HepG2 (cell line): ENCODE measurements at regions not wholly inside any gene's neighbourhood (a gene's known extent, or its start where the extent isn't known, plus 50 kb on each side); places are given as distances from the start of the nearest gene placed in this dataset.

Source experiments
- ATAC-seq: fragments of 200-7000 bp; cut with Tn5 transposase; 3 replicates; pipeline ENCODE4 v1.9.1; 2020; ENCODE audit warnings: mild to moderate bottlenecking, moderate library complexity
- BruUV-seq: library from RNA; stranded (reverse); fragments of 400-500 nt; replicated peaks from 2 replicates; lab custom pipeline; 2021; lab: Mats Ljungman, UMichigan
- CTCF ChIA-PET: fragments of 300-600 bp; formaldehyde crosslinking; extraction: SDS; loops from one replicate; lab custom pipeline; 2021; ENCODE audit warnings: low total read pairs, inconsistent platforms, low intra/inter-chr PET ratio; lab: Yijun Ruan, JAX
- POLR2A ChIA-PET: fragments of 350-600 bp; sonication (Branson Sonifier 250); formaldehyde crosslinking; loops from one replicate; lab custom pipeline; 2020; ENCODE audit warnings: antibody characterized with exemption, inconsistent platforms; lab: Yijun Ruan, JAX
- DNase-seq: peaks from one replicate; pipeline ENCODE4 v3.0.0-alpha.2; 2015; ENCODE audit warnings: low spot score
- FAIRE-seq: peaks from 3 replicates; lab custom pipeline; 2011; peaks lifted over from hg19 to GRCh38; lab: Jason Lieb, UNC
- H2AFZ ChIP-seq: one replicate; pipeline ENCODE4 v1.6.1; 2011; ENCODE audit warnings: low read length, inconsistent platforms
- H3K27ac ChIP-seq: fragments of 300-600 bp; 3 replicates; pipeline ENCODE4 v1.8.0; 2011; ENCODE audit warnings: mixed run types, mild to moderate bottlenecking, mixed read lengths, low read length, inconsistent platforms; ENCODE audit not compliant: insufficient read depth; ENCODE audit errors: extremely low read length
- H3K27me3 ChIP-seq, 2 experiments: fragments of 200-600 bp in 1 of 2; 2 replicates in 1 of 2; 3 replicates in 1 of 2; pipeline versions ENCODE4 v1.6.0 to v1.8.0; 2011; ENCODE audit warnings: low read length in 2 of 2, mild to moderate bottlenecking in 2 of 2, moderate library complexity in 2 of 2, inconsistent platforms in 1 of 2; ENCODE audit not compliant: insufficient read depth in 2 of 2, control insufficient read depth in 1 of 2
- H3K36me3 ChIP-seq, 2 experiments: fragments of 200-600 bp in 1 of 2; replicated peaks in 1 of 2; 2 replicates in 1 of 2; 3 replicates in 1 of 2; pipeline versions ENCODE4 v1.5.1 to v1.8.0; 2011; ENCODE audit warnings: low read length in 2 of 2, inconsistent platforms in 1 of 2; ENCODE audit not compliant: insufficient read depth in 2 of 2, control insufficient read depth in 1 of 2
- H3K4me1 ChIP-seq: 2 replicates; pipeline ENCODE4 v1.5.1; 2012; ENCODE audit warnings: low read length, inconsistent platforms; ENCODE audit not compliant: insufficient read depth
- H3K4me2 ChIP-seq: 2 replicates; pipeline ENCODE4 v1.6.0; 2011; ENCODE audit warnings: low read depth, low read length, inconsistent platforms
- H3K4me3 ChIP-seq, 3 experiments: fragments of 200-600 bp in 1 of 3; sonication (generic), shearing (Covaris generic) in 1 of 3; replicated peaks in 1 of 3; 2 replicates each; pipeline ENCODE4 v1.5.1; 2011 to 2016; ENCODE audit warnings: low read length in 3 of 3, inconsistent platforms in 2 of 3, low read depth in 2 of 3, mild to moderate bottlenecking in 2 of 3, control low read depth in 1 of 3, mixed read lengths in 1 of 3; ENCODE audit not compliant: insufficient read depth in 1 of 3
- H3K79me2 ChIP-seq: one replicate; pipeline ENCODE4 v1.6.1; 2011; ENCODE audit warnings: low read length, inconsistent platforms; ENCODE audit not compliant: insufficient read depth
- H3K9ac ChIP-seq: 2 replicates; pipeline ENCODE4 v1.6.0; 2011; ENCODE audit warnings: mild to moderate bottlenecking, low read depth, low read length, inconsistent platforms; ENCODE audit not compliant: insufficient read depth
- H3K9me3 ChIP-seq: 2 replicates; pipeline ENCODE4 v1.5.1; 2012; ENCODE audit warnings: mild to moderate bottlenecking, low read length
- H4K20me1 ChIP-seq: 2 replicates; pipeline ENCODE4 v1.6.0; 2011; ENCODE audit warnings: inconsistent platforms, mild to moderate bottlenecking, low read length, moderate library complexity; ENCODE audit not compliant: insufficient read depth
- HINFP ChIP-seq: sonication (generic); formaldehyde crosslinking; IDR thresholded peaks from 2 replicates; pipeline ENCODE4 v1.4.0; 2020; ENCODE audit warnings: low read depth, mild to moderate bottlenecking, missing genetic modification reagents
- SP2 ChIP-seq: sonication (generic); formaldehyde crosslinking; IDR thresholded peaks from 2 replicates; pipeline ENCODE4 v1.5.1; 2020; ENCODE audit warnings: mild to moderate bottlenecking, missing genetic modification reagents
- ZBTB33 ChIP-seq: sonication (generic); formaldehyde crosslinking; IDR thresholded peaks from 2 replicates; pipeline ENCODE4 v1.4.0; 2020; ENCODE audit warnings: missing genetic modification reagents
- ZNF225 ChIP-seq: sonication (generic); formaldehyde crosslinking; IDR thresholded peaks from 2 replicates; pipeline ENCODE4 v1.4.0; 2020; ENCODE audit warnings: mild to moderate bottlenecking, missing genetic modification reagents
- ZNF292 ChIP-seq: sonication (generic); formaldehyde crosslinking; IDR thresholded peaks from 2 replicates; pipeline ENCODE4 v1.8.1; 2022; ENCODE audit warnings: mild to moderate bottlenecking, low read depth, missing genetic modification reagents, borderline replicate concordance
- ZNF776 ChIP-seq: sonication (generic); formaldehyde crosslinking; IDR thresholded peaks from 2 replicates; pipeline ENCODE4 v1.4.0; 2020; ENCODE audit warnings: mild to moderate bottlenecking, missing genetic modification reagents
- WGBS: methylation state at CpG from one replicate; pipeline ENCODE4 v1.1.6; 2017; ENCODE audit warnings: low lambda C conversion rate; 5-methylcytosine and 5-hydroxymethylcytosine counted together
- in situ Hi-C: cut with HindIII; loops from 2 replicates; pipeline ENCODE4 v1.10.0; 2017; ENCODE audit warnings: low pct_unique_long_range_greater_than_20kb; ENCODE audit not compliant: extremely low pct_ligation_motif_present
- intact Hi-C: fragments of 100-400 bp; cut with micrococcal nuclease; formaldehyde crosslinking; loops from one replicate; pipeline ENCODE4 v1.10.0; 2022; ENCODE audit not compliant: unreplicated experiment

- no peak for TF ChIP-seq HINFP (CRISPR knock-in tag)
- no peak for TF ChIP-seq ZNF292
- no peak for TF ChIP-seq ZBTB33 (CRISPR knock-in tag)
- no peak for TF ChIP-seq SP2 (CRISPR knock-in tag)
- no peak for TF ChIP-seq ZNF776 (CRISPR knock-in tag)
- TF ChIP-seq ZNF225 (CRISPR knock-in tag) = no peak
- TF ChIP-seq, all 625 proteins: peak for 0
- no peaks in the 10 kb centered on the region for H3K79me2 ChIP-seq
- DNase-seq (no peak), FAIRE-seq (no peak), ATAC-seq (no peak)
- in situ Hi-C loops = no loop called here
- POLR2A ChIA-PET = no interaction called here
- no peaks in the 10 kb centered on the region for H3K36me3 ChIP-seq
- H3K9ac ChIP-seq = no peak overlapping the region
- H3K4me3 ChIP-seq = no peak overlapping the region
- no peaks in the 10 kb centered on the region for H4K20me1 ChIP-seq
- H2AFZ ChIP-seq = no peak overlapping the region
- H3K4me1 ChIP-seq = no peaks in the 10 kb centered on the region
- CTCF ChIA-PET = no interaction called here
- no peak overlapping the region for H3K4me2 ChIP-seq
- intact Hi-C loops = loop anchor here (10.0 kb wide), 1 partner anchor 269 kb away; no protein-coding TSS in a partner anchor
- no peaks in the 10 kb centered on the region for H3K27me3 ChIP-seq
- WGBS = 0% methylated on average over 3 of the region's 3 CpGs
- H3K27ac ChIP-seq = no peak overlapping the region
- no TSS peak for BruUV-seq
- H3K9me3 ChIP-seq = peaks cover 1% of the 10 kb centered on the region; the same call in 1 of the 2 replicates
Measured at GRCh38 chr6:90643381-90643780, 56.5 kb upstream of the MAP3K7 start.
